GM12878 (cell line): ENCODE measurements at regions not wholly inside any gene's neighbourhood (a gene's known extent, or its start where the extent isn't known, plus 50 kb on each side); places are given as distances from the start of the nearest gene placed in this dataset.

Source experiments
- ATAC-seq: fragments of 200-7000 bp; cut with Tn5 transposase; 3 replicates; pipeline ENCODE4 v1.9.1; 2020; ENCODE audit warnings: mild to moderate bottlenecking, moderate library complexity
- BruUV-seq: library from RNA; stranded (reverse); fragments of 400-500 nt; replicated peaks from 2 replicates; lab custom pipeline; 2021; lab: Mats Ljungman, UMichigan
- CTCF ChIA-PET: fragments of 300-600 bp; sonication (Branson Sonifier 250); formaldehyde crosslinking; extraction: SDS; loops from one replicate; lab custom pipeline; 2021; ENCODE audit warnings: inconsistent platforms; lab: Yijun Ruan, JAX
- POLR2A ChIA-PET: fragments of 350-600 bp; formaldehyde crosslinking; extraction: SDS; loops from one replicate; lab custom pipeline; 2021; ENCODE audit warnings: inconsistent platforms; lab: Charles Lee
- RAD21 ChIA-PET: fragments of 300-600 bp; sonication (Branson Sonifier 250); formaldehyde crosslinking; loops from one replicate; lab custom pipeline; 2023; ENCODE audit warnings: antibody characterized with exemption; ENCODE audit not compliant: unreplicated experiment; lab: Charles Lee
- SMC1A ChIA-PET: fragments of 300-600 bp; sonication (Branson Sonifier 250); formaldehyde crosslinking; loops from one replicate; lab custom pipeline; 2023; ENCODE audit not compliant: unreplicated experiment, uncharacterized antibody; lab: Charles Lee
- DNase-seq: peaks from one replicate; pipeline ENCODE4 v3.0.0-alpha.2; 2011; ENCODE audit warnings: low read depth, low spot score
- FAIRE-seq: peaks from 3 replicates; lab custom pipeline; 2011; peaks lifted over from hg19 to GRCh38; lab: Jason Lieb, UNC
- H2AFZ ChIP-seq: 2 replicates; pipeline ENCODE4 v1.6.0; 2011; ENCODE audit warnings: low read depth, low read length, control low read depth; ENCODE audit not compliant: control insufficient read depth
- H3K27ac ChIP-seq: 2 replicates; pipeline ENCODE4 v1.5.1; 2011; ENCODE audit warnings: control low read depth; ENCODE audit not compliant: control insufficient read depth, insufficient read depth
- H3K27me3 ChIP-seq, 2 experiments: replicated peaks in 1 of 2; 2 replicates each; pipeline versions ENCODE4 v1.6.0 to v1.6.1; 2011; ENCODE audit warnings: low read length in 1 of 2; ENCODE audit not compliant: control insufficient read depth in 2 of 2, insufficient read depth in 2 of 2
- H3K36me3 ChIP-seq, 2 experiments: 2 replicates each; pipeline ENCODE4 v1.5.1; 2011; ENCODE audit warnings: low read length in 1 of 2; ENCODE audit not compliant: control insufficient read depth in 2 of 2, insufficient read depth in 2 of 2
- H3K4me1 ChIP-seq: 2 replicates; pipeline ENCODE4 v1.6.1; 2011; ENCODE audit warnings: mild to moderate bottlenecking, low read length, moderate library complexity, mixed read lengths; ENCODE audit not compliant: control insufficient read depth, insufficient read depth
- H3K4me2 ChIP-seq: 2 replicates; pipeline ENCODE4 v1.6.0; 2011; ENCODE audit warnings: control low read depth; ENCODE audit not compliant: control insufficient read depth, insufficient read depth
- H3K4me3 ChIP-seq: fragments of 200-600 bp; sonication (generic); 2 replicates; pipeline ENCODE4 v1.5.1; 2016
- H3K79me2 ChIP-seq: 2 replicates; pipeline ENCODE4 v1.6.0; 2011; ENCODE audit warnings: low read length; ENCODE audit not compliant: control insufficient read depth, insufficient read depth
- H3K9ac ChIP-seq: 2 replicates; pipeline ENCODE4 v1.8.0; 2011; ENCODE audit warnings: low read length, control low read depth, mixed read lengths; ENCODE audit not compliant: control insufficient read depth, insufficient read depth
- H3K9me3 ChIP-seq: replicated peaks from 3 replicates; pipeline ENCODE4 v1.5.1; 2011; ENCODE audit warnings: mild to moderate bottlenecking, low read length; ENCODE audit not compliant: control insufficient read depth, insufficient read depth
- H4K20me1 ChIP-seq: 2 replicates; pipeline ENCODE4 v1.6.0; 2011; ENCODE audit not compliant: control insufficient read depth, insufficient read depth
- CEBPZ ChIP-seq: fragments of 150-350 bp; IDR thresholded peaks from 2 replicates; pipeline ENCODE4 v1.6.1; 2016; ENCODE audit warnings: low read depth, low read length
- E2F8 ChIP-seq: fragments of 450-650 bp; IDR thresholded peaks from 2 replicates; pipeline ENCODE4 v1.6.1; 2018; ENCODE audit warnings: mild to moderate bottlenecking, low read depth, moderate library complexity; ENCODE audit not compliant: partially characterized antibody
- EP300 ChIP-seq, 2 experiments: fragments of 150-350 bp in 1 of 2; IDR thresholded peaks; 2 replicates each; pipeline ENCODE4 v1.6.1; 2011 to 2012; ENCODE audit warnings: low read depth in 2 of 2, low read length in 2 of 2, borderline replicate concordance in 1 of 2, improper control_type of control experiment in 1 of 2, inconsistent platforms in 1 of 2; ENCODE audit not compliant: control insufficient read depth in 1 of 2
- FOXK2 ChIP-seq: fragments of 450-650 bp; IDR thresholded peaks from 2 replicates; pipeline ENCODE4 v1.6.1; 2017; ENCODE audit warnings: mild to moderate bottlenecking, moderate library complexity
- FOXM1 ChIP-seq: IDR thresholded peaks from 2 replicates; pipeline ENCODE4 v1.6.1; 2012; ENCODE audit warnings: low read depth, mild to moderate bottlenecking, inconsistent platforms, low read length, moderate library complexity
- HCFC1 ChIP-seq: fragments of 150-350 bp; IDR thresholded peaks from 2 replicates; pipeline ENCODE4 v1.6.1; 2014; ENCODE audit warnings: low read length
- MAX ChIP-seq: IDR thresholded peaks from 2 replicates; pipeline ENCODE4 v1.6.1; 2012; ENCODE audit warnings: low read depth, low read length, improper control_type of control experiment
- MXI1 ChIP-seq: fragments of 150-350 bp; IDR thresholded peaks from 2 replicates; pipeline ENCODE4 v1.6.1; 2011; ENCODE audit warnings: low read depth, mild to moderate bottlenecking, inconsistent platforms, low read length, improper control_type of control experiment
- RAD21 ChIP-seq: IDR thresholded peaks from 2 replicates; pipeline ENCODE4 v1.6.1; 2011; ENCODE audit warnings: mild to moderate bottlenecking, low read depth, low read length, moderate library complexity; ENCODE audit not compliant: insufficient read depth
- RCOR1 ChIP-seq: conservative IDR thresholded peaks from 2 replicates; pipeline ENCODE4 v1.6.1; 2012; ENCODE audit warnings: low read depth, low read length, improper control_type of control experiment
- SRF ChIP-seq, 2 experiments: IDR thresholded peaks; 2 replicates each; pipeline ENCODE4 v1.6.1; 2011; ENCODE audit warnings: low read depth in 2 of 2, low read length in 2 of 2, mild to moderate bottlenecking in 1 of 2, moderate library complexity in 1 of 2
- YBX1 ChIP-seq: fragments of 450-650 bp; IDR thresholded peaks from 2 replicates; pipeline ENCODE4 v1.6.1; 2016; ENCODE audit warnings: antibody characterized with exemption
- ZBED1 ChIP-seq: IDR thresholded peaks from 2 replicates; pipeline ENCODE4 v1.6.1; 2016; ENCODE audit warnings: borderline replicate concordance
- ZNF687 ChIP-seq: fragments of 450-650 bp; IDR thresholded peaks from 2 replicates; pipeline ENCODE4 v1.6.1; 2017; ENCODE audit warnings: mild to moderate bottlenecking, moderate library complexity
- ZSCAN29 ChIP-seq: fragments of 450-650 bp; IDR thresholded peaks from 2 replicates; pipeline ENCODE4 v1.6.1; 2017; ENCODE audit warnings: mild to moderate bottlenecking, moderate library complexity
- WGBS: methylation state at CpG from one replicate; pipeline ENCODE4 v1.1.6; 2016; ENCODE audit warnings: low lambda C conversion rate; ENCODE audit not compliant: insufficient replicate concordance, insufficient coverage; ENCODE audit errors: missing lambda C conversion rate; 5-methylcytosine and 5-hydroxymethylcytosine counted together
- in situ Hi-C: fragments of 300-500 bp; cut with MboI; formaldehyde crosslinking; loops from 9 replicates; pipeline ENCODE4 v1.14.3; 2018; ENCODE audit warnings: mixed read lengths
- intact Hi-C: fragments of 100-400 bp; cut with micrococcal nuclease; formaldehyde crosslinking; loops from one replicate; pipeline ENCODE4 v1.14.2; 2022; ENCODE audit not compliant: unreplicated experiment

GRCh38 chr16:27719106-27719445 lies 169.1 kb downstream of the KATNIP start:
- intact Hi-C loops (no loop called here), in situ Hi-C loops (no loop called here)
- ChIA-PET RAD21 (no interaction called here), CTCF (no interaction called here), SMC1A (no interaction called here)
- 70% methylated on average over 3 of the region's 3 CpGs for WGBS
- no peak for DNase-seq
- Histone ChIP-seq H3K4me3 (no peak overlapping the region), H3K4me1 (no peaks in the 10 kb centered on the region), H3K36me3 (no peaks in the 10 kb centered on the region), H3K9ac (no peak overlapping the region), H2AFZ (no peak overlapping the region), H3K79me2 (no peaks in the 10 kb centered on the region), H3K9me3 (no peaks in the 10 kb centered on the region), H3K27me3 (no peaks in the 10 kb centered on the region)
- TF ChIP-seq YBX1 (no peak), ZNF687 (no peak), CEBPZ (no peak), HCFC1 (no peak), FOXM1 (no peak), MAX (no peak), FOXK2 (no peak), SRF (IDR thresholded peaks at IDR 0.05; ENCODE audit: low read depth in 2 of 2, low read length in 2 of 2) (no peak), ZSCAN29 (no peak), RCOR1 (no peak), MXI1 (no peak), E2F8 (no peak), RAD21 (no peak), EP300 (IDR thresholded peaks at IDR 0.05; ENCODE audit: borderline replicate concordance in 1 of 2, control insufficient read depth in 1 of 2, low read depth in 2 of 2, low read length in 2 of 2) (no peak), ZBED1 (no peak)
- TF ChIP-seq, all 136 proteins: peak for 0
- FAIRE-seq (no peak), ATAC-seq (no peak)
- Histone ChIP-seq H3K27ac (no peak overlapping the region), H3K4me2 (no peak overlapping the region), H4K20me1 (no peaks in the 10 kb centered on the region)
- POLR2A ChIA-PET, result no interaction called here
- no TSS peak for BruUV-seq
